Left forelimb (tissue), 1 donor: ENCODE measurements at regions not wholly inside any gene's neighbourhood (a gene's known extent, or its start where the extent isn't known, plus 50 kb on each side); places are given as distances from the start of the nearest gene placed in this dataset.

Source experiments
- DNase-seq: peaks from one replicate; pipeline ENCODE4 v3.0.0-alpha.2; 2018; ENCODE audit warnings: low spot score

DNA sequence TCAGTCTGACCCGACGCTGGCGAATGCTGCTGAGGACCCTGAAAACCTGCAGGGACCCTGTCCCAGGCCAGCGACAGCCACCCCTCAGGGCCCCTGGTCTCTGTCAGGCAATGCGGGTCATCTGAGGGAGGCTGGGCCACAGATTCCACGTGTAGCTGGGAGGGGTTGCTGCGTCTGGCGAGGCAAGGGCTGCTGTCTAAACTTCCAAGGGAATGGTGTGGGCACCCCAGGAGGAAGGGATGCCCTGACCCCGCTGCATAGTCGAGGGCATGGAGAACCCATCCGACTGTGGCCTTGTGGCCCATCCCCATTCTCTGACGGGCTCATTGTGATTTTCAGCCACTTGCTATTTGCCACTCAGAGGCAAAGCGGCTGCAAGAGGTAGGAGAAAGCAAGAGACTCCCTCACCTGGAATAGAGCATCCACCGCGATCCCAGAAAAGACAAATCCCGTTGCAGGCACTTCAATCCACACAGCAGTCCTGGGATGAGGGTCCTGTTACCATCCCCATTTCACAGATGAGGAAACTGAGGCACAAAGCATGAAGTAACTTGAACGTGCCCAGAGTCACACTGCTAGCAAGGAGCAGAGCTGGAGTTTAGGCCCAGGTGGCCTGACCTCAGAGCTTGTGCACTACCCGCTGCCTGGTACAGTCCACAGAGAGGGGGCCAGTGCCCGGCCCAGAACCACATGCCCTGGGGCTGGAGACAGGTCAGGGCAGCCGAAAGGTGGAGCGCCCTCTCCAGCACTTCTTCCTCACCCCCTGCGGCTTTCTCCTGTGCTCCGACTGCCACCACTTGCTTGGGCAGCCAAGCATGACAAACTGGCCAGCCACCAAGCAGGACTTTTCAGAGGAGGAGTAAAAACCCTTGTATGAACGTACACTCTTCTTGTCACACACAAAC is 163.8 kb upstream of the KLF14 start:
- DNase-seq, result no peak

DNA sequence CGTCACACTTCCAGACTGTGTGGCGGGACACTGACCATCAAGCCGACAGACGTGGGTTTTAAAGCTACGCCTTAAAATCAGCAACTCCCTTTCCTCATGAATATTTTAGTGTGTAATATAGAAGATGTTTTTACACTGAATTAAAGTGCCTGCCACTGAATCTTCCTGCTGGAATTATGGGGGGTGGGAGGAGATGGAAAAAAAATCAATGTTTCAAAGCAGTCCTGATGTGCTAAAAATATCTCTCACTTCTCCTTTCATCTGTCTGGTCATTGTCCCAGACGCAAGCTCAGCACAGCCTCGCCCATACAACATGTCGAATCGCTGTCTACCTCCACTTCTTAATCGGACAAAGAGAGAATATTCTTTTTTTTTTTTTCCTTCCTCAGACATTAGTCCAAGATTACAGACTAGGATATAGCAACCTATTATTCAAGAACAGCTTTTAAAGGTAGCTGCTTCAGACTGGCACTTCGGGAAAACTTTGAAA is 165.1 kb upstream of the KLF14 start:
- no peak for DNase-seq

DNA sequence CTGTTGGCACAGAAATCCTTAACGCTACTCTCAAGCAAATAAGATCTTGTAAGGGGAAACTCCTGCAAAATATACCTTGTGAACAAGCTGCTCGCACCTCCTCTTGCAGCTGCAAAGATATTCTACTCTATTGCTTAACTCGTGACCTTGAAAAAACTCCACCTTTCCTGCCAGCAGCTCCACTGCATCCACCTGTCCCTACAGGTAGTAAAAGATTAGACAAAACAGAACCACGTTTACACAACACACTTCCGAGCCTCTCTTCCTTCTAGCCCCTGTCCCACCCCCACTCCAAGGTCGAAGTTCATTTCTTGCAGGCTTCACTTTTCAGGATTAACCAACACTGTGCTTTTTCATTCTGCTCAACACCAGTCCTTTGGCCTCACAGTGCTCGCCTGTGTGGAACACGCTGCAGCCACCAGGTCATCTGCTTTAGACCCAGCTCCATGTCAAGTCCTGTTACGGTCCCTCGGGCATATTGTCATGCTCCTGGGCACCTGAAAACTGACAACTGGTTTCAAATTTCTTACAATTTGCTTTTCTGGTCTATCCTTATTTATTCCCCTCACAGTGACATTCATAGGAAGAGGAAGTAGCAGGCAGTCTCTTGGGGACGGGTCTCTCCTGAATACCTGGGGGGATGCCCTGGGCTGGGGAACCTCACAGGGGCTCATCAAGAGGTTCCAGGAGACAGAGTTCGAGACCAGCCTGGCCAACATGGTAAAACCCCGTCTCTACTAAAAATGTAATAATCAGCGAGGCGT is 165.8 kb upstream of the KLF14 start:
- DNase-seq, result no peak

DNA sequence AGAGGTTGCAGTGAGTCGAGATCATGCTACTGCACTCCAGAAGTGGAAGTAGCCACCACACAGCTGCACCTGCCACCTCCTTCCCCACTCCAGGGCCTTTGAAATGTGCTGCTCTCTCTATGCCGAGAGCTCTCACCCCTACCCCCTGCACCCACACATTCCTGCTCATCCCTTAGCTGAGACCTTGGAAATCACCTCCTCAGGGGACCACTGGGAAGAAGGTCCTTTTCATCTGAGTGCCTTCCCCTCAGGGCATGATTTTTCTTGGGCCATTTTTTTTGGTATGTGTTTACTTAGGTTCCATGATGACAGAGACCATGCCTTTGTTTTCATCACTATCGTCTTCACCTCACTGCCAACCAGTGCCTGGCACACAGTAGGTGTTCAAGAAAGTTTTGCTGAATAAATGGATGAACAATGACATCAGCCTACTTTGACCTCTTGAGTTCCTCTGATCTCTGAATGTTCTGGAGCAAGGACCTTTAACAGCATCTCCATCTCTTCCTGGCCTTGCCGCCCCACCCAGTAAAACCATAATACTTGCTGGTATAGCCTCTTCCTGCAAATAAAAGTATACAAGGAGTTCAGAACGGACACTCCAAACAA is 166.6 kb upstream of the KLF14 start:
- no peak for DNase-seq

DNA sequence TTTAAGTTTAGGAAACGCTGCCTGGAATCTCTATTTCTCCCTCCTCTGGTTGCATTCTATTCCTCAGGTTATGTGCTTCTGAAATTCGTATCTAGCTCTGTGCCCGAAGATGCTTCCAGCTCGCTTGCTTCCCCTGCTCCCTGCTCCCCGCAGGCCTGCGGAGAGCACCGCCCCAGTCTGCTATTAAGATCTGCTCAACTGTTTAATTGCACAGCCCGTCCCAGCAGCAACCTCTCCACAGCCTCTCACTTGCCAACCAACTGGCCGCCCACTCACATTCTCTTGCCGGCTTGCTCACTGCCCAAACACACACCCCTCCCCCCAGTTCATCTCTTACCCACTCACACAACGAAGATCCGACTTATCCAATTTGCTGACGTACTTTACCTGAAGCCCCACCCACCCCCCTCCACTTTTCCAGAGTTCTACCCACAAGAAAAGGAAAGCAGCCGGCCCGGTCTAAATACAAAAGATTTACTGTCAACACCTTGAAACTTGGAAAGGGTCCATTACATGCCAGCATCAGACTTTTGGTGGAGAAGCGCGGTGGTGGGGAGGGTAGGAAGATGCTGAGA is 167.3 kb upstream of the KLF14 start:
- no peak for DNase-seq

DNA sequence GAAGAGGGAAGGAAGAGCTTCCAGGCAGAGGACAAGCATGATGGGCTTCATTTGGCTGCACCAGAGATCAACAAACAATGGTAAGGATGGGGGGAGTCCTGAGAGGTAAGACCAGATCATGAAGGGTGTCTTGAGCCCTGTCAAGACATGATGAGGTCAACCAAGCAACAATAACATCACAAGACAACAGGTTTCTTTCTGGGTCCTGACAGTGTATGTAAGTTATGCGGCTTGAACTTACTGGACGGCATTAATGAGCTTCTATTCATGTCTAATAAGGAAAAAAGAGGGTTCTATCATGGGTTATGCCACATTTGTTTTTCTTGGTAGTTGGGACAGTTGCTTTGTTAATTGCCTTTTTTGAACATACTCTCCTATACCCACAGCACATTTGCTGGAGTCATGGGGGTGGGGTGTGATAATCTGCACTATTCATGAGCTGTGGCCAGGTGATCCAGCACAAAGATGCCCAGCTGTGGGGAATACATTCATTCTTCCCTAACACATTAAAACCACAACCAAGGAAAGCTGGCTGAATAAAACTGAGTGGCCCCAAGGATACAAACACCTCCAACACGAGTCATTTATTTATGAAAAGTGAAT is 168.8 kb upstream of the KLF14 start:
- no peak for DNase-seq

DNA sequence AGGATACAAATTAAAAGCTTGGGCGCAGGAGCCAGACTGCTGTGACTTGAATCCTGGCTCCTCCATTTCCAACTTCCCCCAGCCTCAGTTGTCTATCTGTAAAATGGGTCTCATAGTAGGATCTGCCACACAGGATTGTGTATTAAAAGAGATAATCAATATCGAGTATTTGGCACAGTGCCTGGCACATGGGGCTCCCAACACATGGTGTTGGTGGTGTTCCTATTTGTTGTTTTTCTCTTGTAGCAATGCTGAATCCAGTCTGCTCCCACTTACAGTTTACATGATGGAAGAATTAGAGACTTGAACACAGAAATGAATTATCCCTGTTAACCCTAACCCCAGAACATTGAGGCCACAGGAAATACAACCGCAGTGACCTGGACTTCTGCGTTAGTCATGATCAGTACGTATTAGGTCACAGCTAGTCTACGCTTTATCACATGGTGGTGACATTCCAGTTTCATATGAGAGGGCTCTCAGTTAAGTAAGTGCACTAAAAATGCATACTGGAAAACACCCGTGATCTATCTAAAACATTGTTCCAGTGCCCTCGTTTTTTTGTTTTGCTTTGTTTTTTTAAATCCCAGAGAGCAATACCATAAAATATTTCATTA is 169.5 kb upstream of the KLF14 start:
- no peak for DNase-seq

DNA sequence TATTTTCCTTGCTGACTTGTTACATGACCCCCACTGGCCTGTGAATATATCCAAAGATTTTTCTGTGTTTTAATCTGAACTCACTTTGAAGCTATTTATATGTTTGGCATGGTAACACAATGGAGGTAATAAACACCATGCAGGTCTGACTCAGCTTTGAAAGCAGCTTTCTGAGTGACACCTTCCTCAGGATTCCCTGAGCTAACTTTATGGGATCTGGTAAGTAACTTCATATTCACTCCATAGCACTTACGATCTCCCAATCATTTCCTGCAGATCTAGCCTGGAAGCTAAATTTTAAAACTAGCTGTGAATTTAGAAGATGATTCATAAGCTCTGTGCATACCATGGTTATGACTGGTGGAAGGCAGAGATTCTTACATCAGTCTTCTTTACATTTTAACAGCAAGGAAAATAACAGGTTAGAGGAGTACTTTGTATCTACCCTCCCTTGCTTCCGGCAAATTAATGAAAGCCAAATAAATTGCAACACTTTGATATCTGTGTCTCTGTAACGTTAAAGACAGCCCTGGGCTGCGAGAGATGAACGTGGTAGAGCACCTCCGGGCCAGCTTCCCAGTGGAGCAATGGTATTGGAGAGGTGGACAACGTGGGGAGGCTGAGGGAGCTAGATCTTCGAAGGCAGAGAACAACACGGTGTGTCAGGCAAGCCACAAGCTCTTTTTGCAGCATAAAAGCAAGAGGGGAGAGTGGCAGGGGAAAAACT is 170.2 kb upstream of the KLF14 start:
- DNase-seq, result no peak

DNA sequence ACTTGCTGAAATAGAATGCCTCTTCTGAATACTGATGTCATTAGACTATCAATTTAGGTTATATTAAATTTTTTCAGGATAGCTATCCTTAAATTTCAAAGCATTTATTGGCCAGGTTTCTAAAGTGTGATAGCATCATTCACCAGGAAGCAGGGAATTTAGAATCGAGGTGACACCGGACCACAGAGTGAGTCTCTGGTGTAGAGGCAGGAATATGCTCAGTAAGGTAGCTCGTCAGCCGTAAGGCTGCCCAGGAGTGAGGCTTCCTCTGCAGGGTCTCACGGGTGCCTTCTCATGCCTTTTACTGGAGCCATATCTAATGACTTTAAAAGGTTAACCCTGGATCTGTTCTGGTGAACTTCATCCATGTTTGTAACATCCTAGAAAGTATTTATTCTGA is 170.8 kb upstream of the KLF14 start:
- DNase-seq, result no peak

DNA sequence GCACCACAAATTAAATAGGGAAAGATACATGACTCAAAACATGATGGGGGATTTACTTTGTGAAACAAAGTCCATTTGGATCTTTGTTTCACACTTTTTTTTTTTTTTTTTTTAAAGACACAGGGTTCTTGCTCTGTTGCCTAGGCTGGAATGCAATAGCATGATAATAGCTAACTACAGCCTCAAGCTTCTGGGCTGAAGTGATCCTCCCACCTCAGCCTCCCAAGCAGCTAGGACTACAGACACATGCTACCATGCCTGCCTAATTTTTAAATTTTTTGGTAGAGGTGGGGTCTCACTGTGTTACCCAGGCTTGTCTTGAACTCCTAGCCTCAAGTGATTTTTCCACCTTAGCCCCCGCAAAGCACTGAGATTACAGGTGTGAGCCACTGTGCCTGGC is 172.6 kb upstream of the KLF14 start:
- DNase-seq, result no peak

DNA sequence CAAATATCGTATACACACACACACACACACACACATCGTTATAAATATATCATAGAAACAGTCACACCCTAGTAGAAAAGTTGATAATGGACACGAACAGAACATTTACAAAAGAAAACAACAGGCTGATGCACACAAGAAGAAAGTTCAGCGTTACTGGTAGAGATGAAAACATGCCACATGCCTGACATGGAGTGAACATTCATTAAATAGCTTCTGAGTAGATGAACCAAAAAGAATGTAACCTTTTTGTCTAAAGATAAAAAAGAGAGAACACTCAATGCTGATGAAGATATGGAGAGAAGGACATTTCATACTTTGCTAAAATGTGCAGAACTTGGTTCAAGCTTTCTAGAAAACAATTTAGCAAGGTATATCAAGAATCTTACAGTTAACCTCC is 173.4 kb upstream of the KLF14 start:
- no peak for DNase-seq

DNA sequence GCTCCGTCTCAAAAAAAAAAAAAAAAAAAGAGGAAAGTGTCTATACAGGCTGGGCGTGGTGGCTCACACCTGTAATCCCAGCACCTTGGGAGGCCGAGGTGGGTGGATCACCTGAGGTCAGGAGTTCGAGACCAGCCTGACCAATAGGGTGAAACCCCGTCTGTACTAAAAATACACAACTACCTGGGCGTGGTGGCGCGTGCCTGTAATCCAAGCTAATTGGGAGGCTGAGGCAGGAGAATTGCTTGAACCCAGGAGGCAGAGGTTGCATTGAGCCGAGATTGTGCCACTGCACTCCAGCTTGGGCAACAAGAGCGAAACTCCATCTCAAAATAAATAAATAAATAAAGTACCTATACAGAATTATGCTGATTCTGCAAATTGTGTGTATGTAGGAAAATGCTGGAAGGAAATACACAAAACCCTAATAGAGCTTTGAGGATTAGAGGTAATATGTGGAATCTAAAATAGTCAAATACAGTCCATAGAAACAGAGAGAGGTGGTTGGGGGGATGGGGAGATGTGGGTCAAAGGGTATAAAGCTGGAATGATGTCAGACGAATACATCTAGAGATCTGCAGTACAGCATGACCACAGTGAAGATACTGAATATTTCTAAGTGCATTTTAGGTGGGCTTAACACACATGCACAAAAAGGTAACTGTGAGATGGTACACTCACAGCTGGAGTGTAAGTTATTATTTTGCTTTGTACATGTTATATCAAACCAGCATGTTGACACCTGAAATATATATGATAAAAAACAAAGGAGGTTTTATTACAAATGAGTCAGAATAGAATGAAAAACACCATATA is 174.5 kb upstream of the KLF14 start:
- no peak for DNase-seq

DNA sequence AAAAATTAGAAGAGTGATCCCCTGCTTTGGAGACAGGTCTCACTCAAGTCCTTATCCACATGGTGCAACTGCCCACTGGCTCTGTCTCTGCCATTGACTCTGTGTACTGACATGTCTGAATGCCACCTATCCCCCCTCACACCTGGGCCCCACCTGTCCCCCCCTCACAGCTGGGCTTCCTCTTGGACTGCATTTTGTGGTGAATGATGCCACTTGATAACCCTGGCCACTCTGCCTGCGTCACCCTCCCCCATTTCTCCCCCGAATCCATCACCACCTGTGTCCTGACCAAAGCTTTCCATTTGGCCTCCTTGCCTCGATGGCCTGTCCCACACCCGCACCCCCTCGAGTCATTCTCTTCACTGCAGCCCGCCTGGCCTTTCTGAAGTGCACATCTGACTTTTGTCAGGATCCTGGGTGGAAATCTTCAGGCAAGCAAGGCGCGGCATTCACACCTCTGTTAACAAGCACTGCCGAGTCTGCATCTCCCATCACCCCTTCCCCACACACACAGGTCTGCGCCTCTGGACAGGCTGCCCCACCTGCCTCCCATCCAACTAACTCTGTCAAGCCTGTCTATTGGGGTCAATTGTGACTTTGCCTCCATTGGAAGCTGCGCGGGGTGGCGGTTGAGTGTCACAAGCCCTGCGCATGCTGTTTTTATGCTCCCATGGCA is 175.3 kb upstream of the KLF14 start:
- no peak for DNase-seq

DNA sequence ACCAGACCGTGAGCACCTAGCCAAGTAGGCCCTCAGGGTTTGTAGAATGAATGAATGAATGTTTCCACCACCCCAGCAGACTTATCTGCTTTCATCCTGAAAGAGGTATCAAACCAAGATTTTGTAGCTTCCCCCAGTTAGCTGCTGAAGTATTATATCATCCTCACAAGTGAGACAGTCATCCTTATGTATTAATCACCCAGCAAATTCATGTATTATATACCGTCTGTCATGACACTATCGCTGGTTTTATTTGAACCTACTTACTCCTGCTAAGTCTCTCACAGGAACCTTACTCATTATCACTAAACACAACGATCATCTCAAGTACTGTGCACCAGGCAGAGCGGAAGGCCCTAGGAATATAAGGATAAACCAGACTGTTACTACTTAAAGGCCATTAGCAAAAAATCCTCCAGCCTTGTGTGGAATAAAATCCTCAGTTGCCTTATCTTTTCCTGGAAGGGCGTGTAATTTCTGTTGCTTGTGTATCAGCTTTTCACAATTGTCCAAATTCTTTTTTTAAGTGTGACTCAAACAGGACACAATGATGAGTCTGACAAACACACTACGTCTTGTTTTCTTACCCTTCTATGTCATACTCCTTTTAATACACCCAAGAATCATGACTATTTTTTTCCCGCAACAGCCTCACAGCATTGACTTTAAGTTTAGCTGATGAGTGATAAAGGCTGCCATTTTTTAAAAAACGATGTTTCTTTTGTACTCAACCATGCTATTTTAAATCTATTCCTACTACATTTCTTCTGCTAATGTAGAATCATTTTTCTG is 176.1 kb upstream of the KLF14 start:
- DNase-seq, result no peak

DNA sequence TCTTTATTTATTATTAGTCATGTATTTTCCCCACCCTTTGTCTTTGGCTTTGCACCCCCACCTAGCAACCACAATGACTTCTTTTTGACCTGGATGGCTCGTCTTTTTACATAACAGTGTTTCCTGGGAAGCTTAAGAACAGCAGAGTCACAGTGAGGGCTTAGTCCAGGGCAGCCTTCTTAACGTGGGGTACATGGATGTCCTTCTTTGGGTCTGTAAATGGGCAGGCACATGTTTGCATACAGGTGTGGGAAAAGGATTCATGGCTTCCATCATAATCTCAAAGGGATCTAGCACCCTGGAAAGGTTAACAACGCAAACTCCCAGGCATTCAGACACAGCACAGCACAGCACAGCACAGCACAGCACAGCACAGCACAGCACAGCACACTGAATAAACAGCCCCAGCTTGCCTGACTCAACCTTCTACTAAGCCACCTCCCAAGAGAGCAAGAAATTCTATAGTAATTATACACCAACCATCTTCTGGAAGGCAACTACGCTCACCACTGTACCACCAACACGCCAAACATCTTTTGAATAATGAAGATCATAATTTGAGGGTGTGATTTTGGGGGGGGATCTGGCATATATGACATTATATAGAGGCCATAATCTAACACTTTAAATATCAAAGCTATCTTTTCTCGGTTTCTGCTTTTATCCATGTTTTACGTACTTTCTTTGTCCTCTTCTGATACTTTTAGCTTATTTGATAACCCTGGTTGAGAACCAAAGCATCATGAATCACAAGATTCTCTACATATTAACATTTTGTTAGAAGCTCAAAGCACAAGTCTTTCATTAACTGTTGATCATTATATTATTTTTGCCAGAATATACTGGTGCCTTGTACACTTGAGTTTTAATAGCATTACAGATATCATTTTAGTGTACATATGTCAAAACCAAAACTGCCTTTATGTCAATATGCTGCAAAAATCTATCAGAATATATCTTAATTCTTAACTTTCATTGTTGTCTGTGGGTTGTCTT is 177.2 kb upstream of the KLF14 start:
- DNase-seq, result no peak

DNA sequence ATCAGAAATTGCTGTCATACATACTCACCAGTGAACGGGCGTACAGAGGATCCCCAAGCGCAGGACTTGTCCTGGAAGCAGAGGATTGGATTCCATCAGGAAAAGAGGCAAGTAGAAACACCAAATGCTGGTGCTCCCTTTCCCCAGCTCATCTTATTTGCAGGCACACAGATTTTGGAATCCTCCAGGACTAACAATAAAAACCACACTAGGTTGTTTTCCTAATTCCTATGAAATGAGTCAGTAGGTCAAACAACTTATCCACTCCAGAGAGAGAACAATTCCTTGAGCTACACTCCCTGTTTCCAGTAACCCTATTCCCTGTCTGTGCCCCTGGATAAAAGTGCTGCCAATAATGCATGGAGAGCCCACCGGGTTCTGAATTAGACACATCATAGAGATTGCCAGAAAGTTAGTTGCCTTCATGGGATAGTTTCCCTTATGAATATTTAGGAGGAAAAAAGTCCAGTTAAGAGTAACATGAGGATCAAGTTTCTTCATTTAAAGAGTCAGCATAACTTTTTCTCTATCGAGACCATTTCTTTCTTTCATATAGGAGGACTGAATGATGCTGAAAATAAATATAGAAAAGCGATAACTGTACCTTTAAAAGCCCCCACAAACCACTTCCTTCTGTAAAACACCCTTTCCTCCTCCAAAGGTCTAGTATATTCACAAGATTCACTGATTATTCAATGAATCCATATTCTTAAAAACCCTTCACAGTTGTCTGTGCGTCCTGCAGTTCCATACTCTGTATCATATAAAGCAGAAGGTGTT is 178.3 kb upstream of the KLF14 start:
- DNase-seq, result no peak
